ENCODE measurements at regions not wholly inside any gene's neighbourhood (a gene's known extent, or its start where the extent isn't known, plus 50 kb on each side); places are given as distances from the start of the nearest gene placed in this dataset.
"Not testable (repeated sequence)": the region's sequence is repeated elsewhere in the genome, so short reads cannot be mapped to it uniquely, and the experiment has no call there.

DNA sequence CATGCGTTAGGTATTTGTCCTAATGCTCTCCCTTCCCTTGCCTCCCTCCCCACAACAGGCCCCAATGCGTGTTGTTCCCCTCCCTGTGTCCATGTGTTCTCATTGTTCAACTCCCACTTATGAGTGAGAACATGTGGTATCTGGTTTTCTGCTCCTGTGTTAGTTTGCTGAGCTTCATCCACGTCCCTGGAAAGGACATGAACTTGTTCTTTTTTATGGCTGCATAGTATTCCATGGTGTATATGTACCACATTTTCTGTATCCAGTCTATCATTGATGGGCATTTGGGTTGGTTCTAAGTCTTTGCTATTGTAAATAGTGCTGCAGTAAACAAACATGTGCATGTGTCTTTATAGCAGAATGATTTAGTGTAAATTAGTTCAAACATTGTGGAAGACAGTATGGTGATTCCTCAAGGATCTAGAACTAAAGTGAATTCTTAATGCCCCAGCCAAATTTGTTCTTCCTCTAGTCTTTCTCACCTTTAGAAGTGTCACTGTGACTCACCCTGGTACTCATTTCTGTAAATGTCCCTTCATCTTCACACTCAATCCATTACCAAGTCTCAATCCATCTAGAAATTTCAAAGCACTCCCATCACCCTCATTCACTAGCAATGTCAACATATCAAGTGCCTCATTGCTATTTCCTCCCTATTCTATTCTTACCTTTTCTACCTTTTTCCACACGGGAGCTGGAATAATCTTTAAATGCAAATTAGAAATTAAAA, 123.9 kb downstream of the MREG start:
- H3K4me1 ChIP-seq (ENCODE audit: control insufficient read depth in 2 of 2, insufficient read depth in 2 of 2, low read length in 2 of 2); H3K9me3 Mint-ChIP-seq (ENCODE audit: insufficient read depth); H3K27ac Mint-ChIP-seq; H3K4me3 Mint-ChIP-seq; H3K27ac ChIP-seq (ENCODE audit: low read length in 2 of 2); H2AFZ ChIP-seq (ENCODE audit: insufficient read depth, low read depth, low read length, poor library complexity, severe bottlenecking); H3K4me3 ChIP-seq (ENCODE audit: control extremely low read depth in 1 of 5, extremely low read depth in 1 of 5, insufficient read depth in 1 of 5, low read depth in 2 of 5, low read length in 4 of 5); H3K36me3 ChIP-seq (replicated peaks in 1 of 2; ENCODE audit: control extremely low read depth in 1 of 2, control insufficient read depth in 1 of 2, extremely low read depth in 1 of 2, insufficient read depth in 2 of 2, low read length in 1 of 2); H3K79me2 ChIP-seq (ENCODE audit: control insufficient read depth, insufficient read depth, low read length); H4K20me1 ChIP-seq (ENCODE audit: control insufficient read depth, insufficient read depth, low read length, poor library complexity, severe bottlenecking); intact Hi-C loops (cut with micrococcal nuclease); H3K9ac ChIP-seq (ENCODE audit: low read length); CTCF ChIA-PET; ATAC-seq (ENCODE audit: low read depth); H3K4me1 Mint-ChIP-seq; H3K9me3 ChIP-seq (ENCODE audit: control extremely low read depth in 1 of 3, control insufficient read depth in 2 of 3, insufficient read depth in 1 of 3, low read length in 2 of 3); H3K4me2 ChIP-seq (replicated peaks; ENCODE audit: low read depth, low read length, poor library complexity, severe bottlenecking); H3K27me3 ChIP-seq (replicated peaks in 1 of 4; ENCODE audit: control extremely low read depth in 1 of 4, control insufficient read depth in 3 of 4, insufficient read depth in 4 of 4, low read length in 3 of 4); DNase-seq; POLR2A ChIA-PET: not testable (repeated sequence)
- 100% methylated on average over 1 of the region's 4 CpGs for WGBS (ENCODE audit: insufficient coverage)
- peaks cover 38% of the 10 kb centered on the region for H3K27me3 Mint-ChIP-seq

GRCh38 chr2:215888680-215889079, 124.7 kb downstream of the MREG start:
- Histone ChIP-seq H3K4me2 (replicated peaks; ENCODE audit: low read depth, low read length, poor library complexity, severe bottlenecking) (no peak overlapping the region), H3K4me1 (ENCODE audit: control insufficient read depth in 2 of 2, insufficient read depth in 2 of 2, low read length in 2 of 2) (no peaks in the 10 kb centered on the region)

More at GRCh38 chr2:215888680-215889079, 124.7 kb downstream of the MREG start:
- H4K20me1 ChIP-seq (ENCODE audit: control insufficient read depth, insufficient read depth, low read length, poor library complexity, severe bottlenecking) = no peaks in the 10 kb centered on the region
- intact Hi-C loops (cut with micrococcal nuclease) = no loop called here
- no peaks in the 10 kb centered on the region for H3K36me3 ChIP-seq (replicated peaks in 1 of 2; ENCODE audit: control extremely low read depth in 1 of 2, control insufficient read depth in 1 of 2, extremely low read depth in 1 of 2, insufficient read depth in 2 of 2, low read length in 1 of 2)
- no CpG with 5 or more reads among the region's 2 CpGs for WGBS (ENCODE audit: insufficient coverage)
- no peaks in the 10 kb centered on the region for H3K4me1 Mint-ChIP-seq
- peaks cover 0 to 4% (median under 1%) of the 10 kb centered on the region in 4 experiments for H3K27me3 ChIP-seq (replicated peaks in 1 of 4; ENCODE audit: control extremely low read depth in 1 of 4, control insufficient read depth in 3 of 4, insufficient read depth in 4 of 4, low read length in 3 of 4)
- no peak overlapping the region for H3K4me3 ChIP-seq (ENCODE audit: control extremely low read depth in 1 of 5, extremely low read depth in 1 of 5, insufficient read depth in 1 of 5, low read depth in 2 of 5, low read length in 4 of 5)
- H3K27ac ChIP-seq (ENCODE audit: low read length in 2 of 2) = no peak overlapping the region
- ATAC-seq (ENCODE audit: low read depth) (no peak), DNase-seq (no peak)
- no peak overlapping the region for H3K9ac ChIP-seq (ENCODE audit: low read length)
- no peaks in the 10 kb centered on the region for H3K79me2 ChIP-seq (ENCODE audit: control insufficient read depth, insufficient read depth, low read length)
- H3K9me3 Mint-ChIP-seq (ENCODE audit: insufficient read depth) = peaks cover 6% of the 10 kb centered on the region
- peaks cover 45% of the 10 kb centered on the region for H3K27me3 Mint-ChIP-seq
- no peak overlapping the region for H2AFZ ChIP-seq (ENCODE audit: insufficient read depth, low read depth, low read length, poor library complexity, severe bottlenecking)
- no peaks in the 10 kb centered on the region for H3K9me3 ChIP-seq (ENCODE audit: control extremely low read depth in 1 of 3, control insufficient read depth in 2 of 3, insufficient read depth in 1 of 3, low read length in 2 of 3)
- no peak overlapping the region for H3K27ac Mint-ChIP-seq
- POLR2A ChIA-PET = no interaction called here
- TF ChIP-seq CTCF (IDR thresholded peaks at IDR 0.05) (no peak), EZH2 (IDR thresholded peaks at IDR 0.05; ENCODE audit: borderline replicate concordance, insufficient read depth, low read depth, low read length, poor library complexity, severe bottlenecking) (no peak)
- CTCF ChIA-PET = no interaction called here
- H3K4me3 Mint-ChIP-seq = no peak overlapping the region
